ENCODE measurements at regions not wholly inside any gene's neighbourhood (a gene's known extent, or its start where the extent isn't known, plus 50 kb on each side); places are given as distances from the start of the nearest gene placed in this dataset.

DNA sequence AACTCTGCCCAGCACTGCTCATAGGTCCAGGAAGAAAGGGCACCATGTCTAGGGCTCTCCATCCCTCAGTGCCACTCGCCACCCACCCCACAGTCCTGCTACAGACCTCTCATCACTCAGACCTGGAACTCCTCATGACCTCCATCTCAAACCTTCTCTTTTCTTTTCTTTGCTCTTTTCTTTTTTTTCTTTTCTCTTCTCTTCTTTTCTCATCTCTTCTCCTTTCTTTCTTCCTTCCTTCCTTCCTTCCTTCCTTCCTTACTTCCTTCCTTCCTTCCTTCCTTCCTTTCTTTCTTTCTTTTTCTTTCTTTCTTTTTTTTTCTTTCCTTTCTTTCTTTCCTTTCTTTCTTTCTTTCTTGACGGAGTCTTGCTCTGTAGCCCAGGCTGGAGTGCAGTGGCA is 122.2 kb downstream of the KLF6 start:
- H3K9me1 ChIP-seq (replicated peaks; ENCODE audit: control insufficient read depth, extremely low read depth, insufficient read depth, low read length), result no peaks in the 10 kb centered on the region
- DNase-seq (ENCODE audit: low read depth, low spot score) (no peak), FAIRE-seq (no peak)
- intact Hi-C loops (cut with micrococcal nuclease), result no loop called here
- dilution Hi-C loops (cut with MboI; ENCODE audit: extremely low pct_ligation_motif_present, low sequenced_read_pairs), result no loop called here
- H3K9ac ChIP-seq (replicated peaks; ENCODE audit: extremely low read depth, insufficient read depth, low read length), result no peak overlapping the region
- no peaks in the 10 kb centered on the region for H3K4me1 ChIP-seq (ENCODE audit: control insufficient read depth, extremely low read depth, insufficient read depth, low read length)
- no peak overlapping the region for H3K4me2 ChIP-seq (ENCODE audit: insufficient read depth, low read length)
- TF ChIP-seq, protein P1, sequence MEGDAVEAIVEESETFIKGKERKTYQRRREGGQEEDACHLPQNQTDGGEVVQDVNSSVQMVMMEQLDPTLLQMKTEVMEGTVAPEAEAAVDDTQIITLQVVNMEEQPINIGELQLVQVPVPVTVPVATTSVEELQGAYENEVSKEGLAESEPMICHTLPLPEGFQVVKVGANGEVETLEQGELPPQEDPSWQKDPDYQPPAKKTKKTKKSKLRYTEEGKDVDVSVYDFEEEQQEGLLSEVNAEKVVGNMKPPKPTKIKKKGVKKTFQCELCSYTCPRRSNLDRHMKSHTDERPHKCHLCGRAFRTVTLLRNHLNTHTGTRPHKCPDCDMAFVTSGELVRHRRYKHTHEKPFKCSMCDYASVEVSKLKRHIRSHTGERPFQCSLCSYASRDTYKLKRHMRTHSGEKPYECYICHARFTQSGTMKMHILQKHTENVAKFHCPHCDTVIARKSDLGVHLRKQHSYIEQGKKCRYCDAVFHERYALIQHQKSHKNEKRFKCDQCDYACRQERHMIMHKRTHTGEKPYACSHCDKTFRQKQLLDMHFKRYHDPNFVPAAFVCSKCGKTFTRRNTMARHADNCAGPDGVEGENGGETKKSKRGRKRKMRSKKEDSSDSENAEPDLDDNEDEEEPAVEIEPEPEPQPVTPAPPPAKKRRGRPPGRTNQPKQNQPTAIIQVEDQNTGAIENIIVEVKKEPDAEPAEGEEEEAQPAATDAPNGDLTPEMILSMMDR (IDR thresholded peaks at IDR 0.05; ENCODE audit: extremely low read depth in 1 of 2, insufficient read depth in 1 of 2, low read depth in 1 of 2, low read length in 2 of 2), result no peak
- TF ChIP-seq POLR2AphosphoS5 (IDR thresholded peaks at IDR 0.05; ENCODE audit: insufficient read depth, low read depth, low read length) (no peak), MYC (IDR thresholded peaks at IDR 0.05; ENCODE audit: low read depth, low read length) (no peak), POLR2A (IDR thresholded peaks at IDR 0.05; ENCODE audit: low read depth, low read length) (no peak), JUN (IDR thresholded peaks at IDR 0.05; ENCODE audit: borderline replicate concordance, insufficient read depth, insufficient read length, low read depth) (no peak), GATA2 (IDR thresholded peaks at IDR 0.05; ENCODE audit: insufficient read depth, insufficient read length, low read depth, low read length) (no peak), EZH2 (IDR thresholded peaks at IDR 0.05; ENCODE audit: borderline replicate concordance, low read depth, low read length, severe bottlenecking) (no peak), FOS (IDR thresholded peaks at IDR 0.05; ENCODE audit: borderline replicate concordance, insufficient read depth, low read length) (no peak)
- TF ChIP-seq, protein P2, sequence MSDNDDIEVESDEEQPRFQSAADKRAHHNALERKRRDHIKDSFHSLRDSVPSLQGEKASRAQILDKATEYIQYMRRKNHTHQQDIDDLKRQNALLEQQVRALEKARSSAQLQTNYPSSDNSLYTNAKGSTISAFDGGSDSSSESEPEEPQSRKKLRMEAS (IDR thresholded peaks at IDR 0.05; ENCODE audit: insufficient read depth, insufficient read length), result no peak
- H3K36me3 ChIP-seq (ENCODE audit: control insufficient read depth in 2 of 2, extremely low read depth in 1 of 2, insufficient read depth in 2 of 2, low read length in 2 of 2), result no peaks in the 10 kb centered on the region
- H4K20me1 ChIP-seq (replicated peaks; ENCODE audit: control insufficient read depth, extremely low read depth, insufficient read depth, low read length), result no peaks in the 10 kb centered on the region
- no peak overlapping the region for H2AFZ ChIP-seq (ENCODE audit: low read depth, low read length)
- H3K9me3 ChIP-seq (replicated peaks; ENCODE audit: control insufficient read depth, insufficient read depth, low read length), result no peaks in the 10 kb centered on the region
- no peak overlapping the region for H3K27ac ChIP-seq (ENCODE audit: insufficient read depth, low read depth, low read length)
- no peaks in the 10 kb centered on the region for H3K27me3 ChIP-seq (ENCODE audit: control insufficient read depth in 2 of 2, insufficient read depth in 2 of 2, low read length in 2 of 2)
- no peaks in the 10 kb centered on the region for H3K79me2 ChIP-seq (ENCODE audit: control insufficient read depth, insufficient read depth, low read length)
- H3K4me3 ChIP-seq (replicated peaks in 1 of 3; ENCODE audit: insufficient read depth in 1 of 3, low read depth in 1 of 3, low read length in 3 of 3), result no peak overlapping the region
- ChIA-PET CTCF (no interaction called here), POLR2A (no interaction called here)
- no TSS peak for BruUV-seq (replicated peaks)
